ELF-1 (cell line): ENCODE measurements at regions not wholly inside any gene's neighbourhood (a gene's known extent, or its start where the extent isn't known, plus 50 kb on each side); places are given as distances from the start of the nearest gene placed in this dataset.
"Not testable (repeated sequence)": the region's sequence is repeated elsewhere in the genome, so short reads cannot be mapped to it uniquely, and the experiment has no call there.

Experiments used
- DNase-seq: peaks from one replicate; pipeline ENCODE4 v3.0.0-alpha.2; 2016; ENCODE audit warnings: low read depth, low spot score

DNA sequence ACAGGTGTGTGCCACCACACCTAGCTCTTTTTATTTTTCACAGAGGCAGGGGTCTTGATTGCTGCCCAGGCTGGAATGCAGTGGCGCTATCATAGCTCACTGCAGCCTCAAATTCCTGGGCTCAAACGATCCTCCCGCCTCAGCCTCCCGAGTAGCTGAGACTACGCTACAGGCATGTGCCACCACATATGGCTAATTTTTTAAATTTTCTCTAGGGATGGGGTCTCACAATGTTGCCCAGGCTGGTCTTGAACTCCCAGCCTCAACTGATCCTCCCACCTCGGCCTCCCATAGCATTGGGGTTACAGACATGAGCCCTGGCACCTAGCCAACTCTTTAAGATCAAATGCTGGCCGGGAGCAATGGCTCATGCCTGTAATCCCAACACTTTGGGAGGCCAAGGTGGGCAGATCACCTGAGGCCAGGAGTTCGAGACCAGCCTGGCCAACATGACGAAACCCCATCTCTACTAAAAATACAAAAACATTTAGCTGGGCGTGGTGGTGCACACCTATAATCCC lies 50.6 kb upstream of the MYL10 start:
- not testable (repeated sequence) for DNase-seq

DNA sequence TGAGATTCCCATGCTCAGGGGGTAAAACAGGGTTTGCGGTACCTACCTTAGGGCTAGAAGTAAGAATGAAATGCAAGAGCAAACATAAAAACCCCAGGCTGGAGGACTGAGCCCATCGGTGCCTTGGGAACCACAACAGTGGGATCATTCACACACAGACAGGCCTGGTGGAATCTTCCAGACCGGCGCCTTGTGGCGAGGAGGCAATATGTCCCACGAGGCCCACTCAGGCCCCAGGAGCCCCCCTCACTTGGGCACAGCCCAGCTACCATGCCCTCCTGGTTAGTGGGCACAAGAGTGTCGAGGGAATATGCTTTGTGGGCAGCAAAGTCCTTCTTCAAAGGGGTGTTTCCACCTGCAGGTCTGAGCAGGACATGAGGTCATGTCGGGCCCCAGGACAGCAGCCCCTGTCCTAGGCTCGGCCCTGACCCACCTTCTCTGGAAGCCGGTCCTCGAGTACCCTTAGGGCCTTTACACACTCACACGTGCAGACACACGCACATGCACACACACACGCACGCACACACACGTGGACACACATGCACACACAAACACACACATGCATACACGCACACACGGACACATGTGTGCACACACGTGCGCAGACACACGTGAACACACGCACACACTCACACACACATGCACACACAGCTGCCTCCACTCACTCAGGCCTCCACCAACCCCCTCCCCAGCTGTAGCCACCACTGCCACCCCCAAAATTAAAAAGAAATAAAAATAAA lies 51.5 kb upstream of the MYL10 start:
- no peak for DNase-seq

DNA sequence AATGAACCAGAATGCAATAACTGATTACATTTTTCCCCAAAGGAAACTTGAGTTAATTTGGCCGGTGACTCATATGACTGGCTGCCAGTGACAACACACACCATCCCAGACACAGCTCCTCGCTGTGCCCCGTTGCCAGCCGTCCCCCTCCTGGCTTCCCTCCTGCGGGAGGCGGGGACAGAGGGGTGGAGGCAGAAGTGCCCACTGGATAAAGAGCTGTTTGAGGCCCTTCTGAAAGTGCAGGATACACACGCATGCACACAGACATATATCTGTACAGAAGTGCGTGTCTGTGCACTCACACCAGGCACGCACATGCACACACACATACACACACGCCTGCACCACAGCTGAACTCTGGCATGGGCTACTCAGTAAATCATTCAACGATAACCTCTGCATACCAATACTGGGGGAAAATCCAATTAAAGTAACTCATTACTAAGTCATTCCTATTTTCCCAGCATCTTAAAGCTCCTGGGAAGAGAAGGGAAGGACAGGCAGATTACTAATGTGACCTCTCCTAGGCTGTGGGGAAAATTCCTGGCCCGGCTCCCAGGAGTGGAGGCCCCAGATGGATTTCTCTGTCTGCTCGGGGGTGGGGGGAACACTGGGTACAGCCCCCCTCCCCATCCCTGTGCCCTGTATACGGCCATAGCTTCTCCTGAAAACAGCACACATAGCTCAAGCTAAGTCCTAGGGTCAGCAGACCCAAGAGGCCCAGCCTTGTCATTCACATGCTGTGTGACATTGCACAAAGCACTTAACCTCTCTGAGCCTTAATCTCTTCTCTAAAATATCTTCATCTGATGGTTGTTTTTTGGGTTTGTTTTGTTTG lies 52.3 kb upstream of the MYL10 start:
- no peak for DNase-seq

DNA sequence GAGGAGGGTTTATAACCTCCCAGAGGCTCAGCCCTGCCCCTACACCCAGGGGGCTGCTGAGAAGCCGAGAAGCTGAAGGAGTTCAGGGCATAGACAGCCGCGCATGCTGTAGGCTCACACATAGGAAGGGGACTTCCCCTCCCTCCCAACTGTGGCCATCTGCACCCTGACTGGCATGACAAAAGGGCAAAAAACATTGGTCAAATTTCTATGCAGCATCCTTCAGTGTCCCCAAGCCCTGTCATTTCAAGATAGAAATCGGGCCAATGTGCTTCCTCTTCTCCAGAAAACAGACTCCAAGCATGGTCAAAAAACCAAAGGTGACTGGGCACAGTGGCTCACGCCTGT lies 55.9 kb upstream of the MYL10 start:
- no peak for DNase-seq

DNA sequence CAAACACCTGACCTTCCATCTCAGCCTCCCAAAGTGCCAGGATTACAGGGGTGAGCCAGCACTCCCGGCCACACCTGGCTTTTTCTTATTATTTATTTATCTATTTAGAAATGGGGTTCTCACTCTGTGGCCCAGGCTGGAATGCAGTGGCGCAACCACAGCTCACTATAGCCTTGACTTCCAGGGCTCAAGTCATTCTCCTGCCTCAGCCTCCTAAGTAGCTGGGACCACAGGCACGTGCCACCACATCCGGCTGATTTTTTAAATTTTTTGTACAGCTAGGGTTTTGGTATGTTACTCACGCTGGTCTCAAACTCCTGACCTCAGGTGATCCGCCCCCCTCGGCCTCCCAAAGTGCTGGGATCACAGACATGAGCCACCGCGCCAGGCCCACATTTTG lies 56.9 kb upstream of the MYL10 start:
- no peak for DNase-seq

DNA sequence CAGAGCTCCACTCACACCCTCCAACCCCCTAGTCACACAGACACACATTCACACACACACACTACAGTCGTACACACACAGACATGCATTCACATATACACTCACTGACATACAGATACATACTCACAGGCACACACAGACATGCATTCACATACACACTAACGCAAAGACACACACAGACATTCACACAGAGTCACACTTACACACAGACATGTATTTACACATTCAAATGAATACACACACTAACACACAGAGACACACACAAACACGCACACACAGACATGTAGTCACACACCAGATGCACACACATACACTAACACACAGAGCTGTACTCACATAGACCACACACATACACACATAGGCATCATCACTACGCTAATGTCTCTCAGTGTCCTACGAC lies 58.0 kb upstream of the MYL10 start:
- no peak for DNase-seq

DNA sequence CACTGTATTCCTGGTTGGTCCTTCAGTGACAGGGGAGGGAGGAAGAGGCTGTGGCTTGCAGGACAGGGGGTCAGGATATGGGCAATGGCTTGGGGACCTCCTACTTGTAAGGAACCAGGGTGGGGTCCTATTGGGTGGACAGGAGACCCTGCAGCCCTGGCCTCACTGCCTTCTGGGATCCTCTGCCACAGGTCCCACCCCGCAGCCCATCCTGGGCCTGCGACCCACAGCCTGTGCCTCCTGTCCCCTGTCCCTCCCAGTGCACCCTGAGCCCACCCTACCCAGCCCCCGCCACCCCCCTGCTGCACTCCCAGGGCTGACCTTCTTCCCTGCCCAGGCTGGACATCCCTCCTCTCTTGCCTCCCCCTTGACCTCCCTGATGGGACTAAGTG lies 58.7 kb upstream of the MYL10 start:
- no peak for DNase-seq

DNA sequence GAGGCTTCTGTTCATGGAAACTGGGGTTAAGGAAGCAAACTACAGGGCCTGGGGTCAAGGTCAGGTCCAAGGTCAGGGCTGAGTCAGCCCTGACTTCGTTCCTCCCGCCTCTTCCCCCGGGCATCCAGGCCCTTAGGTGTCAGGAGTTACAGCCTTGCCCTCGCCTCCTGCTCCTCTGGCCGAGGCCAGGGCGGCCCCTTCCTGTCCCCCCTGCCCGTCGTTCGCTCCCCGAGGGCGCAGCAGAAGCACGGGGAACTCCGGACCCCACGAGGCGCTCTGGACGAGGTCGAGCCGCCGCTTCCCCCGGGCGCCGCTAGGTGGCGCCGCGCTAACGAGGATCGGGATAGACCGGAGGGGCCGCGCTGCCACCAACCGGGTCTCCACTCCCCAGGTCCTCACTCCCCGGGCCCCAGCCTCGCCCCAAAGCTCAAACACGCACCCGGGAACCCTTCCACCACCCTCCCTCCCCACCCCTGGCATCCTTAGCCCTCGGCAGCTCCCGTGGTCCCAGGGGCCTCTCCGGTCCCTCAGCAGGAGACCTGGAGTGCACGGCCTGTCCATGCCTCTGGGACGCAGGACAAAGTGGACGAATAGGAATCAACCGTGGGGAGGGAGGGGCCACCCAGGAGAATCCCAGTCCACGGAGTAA lies 59.2 kb upstream of the MYL10 start:
- peak; percentile 86 for DNase-seq

DNA sequence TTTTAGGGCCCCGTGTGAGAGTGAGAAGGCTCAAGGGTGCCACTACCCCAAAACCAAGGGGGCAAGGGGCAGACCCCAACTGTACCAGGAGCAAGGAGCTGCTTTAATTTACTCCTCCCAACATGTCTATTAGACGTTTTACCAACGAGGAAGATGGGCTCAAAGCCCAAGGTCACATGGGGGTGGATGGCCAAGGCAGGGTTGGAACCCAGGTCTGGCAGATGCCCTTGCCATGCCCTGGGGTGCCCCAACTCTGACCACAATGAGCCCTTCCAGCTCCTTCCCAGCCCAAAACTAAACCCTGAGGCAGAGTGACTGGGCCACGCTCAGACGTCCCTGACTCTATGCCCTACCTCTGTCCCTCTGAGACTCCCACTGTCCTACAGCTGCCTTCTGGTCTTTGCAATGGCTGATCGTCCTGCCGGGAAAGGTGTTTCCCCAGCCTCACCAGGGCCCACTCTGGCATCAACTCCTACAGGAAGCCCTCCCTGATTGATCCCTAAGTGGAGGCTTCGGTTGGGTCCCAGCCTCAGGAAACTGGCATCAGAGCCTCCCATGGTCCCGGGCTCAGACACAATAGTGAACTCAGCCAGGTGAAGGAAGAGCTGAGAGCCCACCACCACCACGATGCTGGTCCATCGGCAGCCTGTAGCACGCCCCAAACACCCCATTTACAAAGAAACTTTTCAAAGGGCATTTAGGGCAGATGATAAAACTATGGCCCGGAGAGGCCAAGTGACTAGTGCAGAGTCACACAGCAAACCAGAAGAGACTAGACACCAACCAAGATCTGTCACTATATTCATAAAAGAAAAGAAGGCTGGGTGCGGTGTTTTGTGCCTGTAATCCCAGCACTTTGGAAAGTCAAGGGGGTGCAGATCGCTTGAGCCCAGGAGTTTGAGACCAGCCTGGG lies 60.2 kb upstream of the MYL10 start:
- no peak for DNase-seq

DNA sequence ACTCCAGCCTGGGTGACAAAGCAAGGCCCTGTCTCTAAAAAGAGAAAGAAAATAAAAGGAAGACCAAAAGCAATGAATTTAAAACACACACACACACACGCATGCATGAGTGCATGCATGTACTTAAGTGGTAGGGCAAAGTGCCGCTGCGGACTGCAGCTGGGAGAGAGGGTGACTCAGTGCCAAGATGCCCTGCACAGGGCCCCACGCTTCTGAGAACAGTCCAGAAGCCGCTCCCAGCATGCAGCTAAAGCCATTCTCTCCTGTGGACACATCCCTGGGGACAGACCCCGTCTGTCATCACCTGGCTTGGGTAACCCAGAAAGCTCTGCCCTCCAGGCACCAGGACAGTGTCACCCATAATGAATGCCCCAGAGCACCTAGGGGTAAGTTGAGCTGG lies 61.0 kb upstream of the MYL10 start:
- no peak for DNase-seq

DNA sequence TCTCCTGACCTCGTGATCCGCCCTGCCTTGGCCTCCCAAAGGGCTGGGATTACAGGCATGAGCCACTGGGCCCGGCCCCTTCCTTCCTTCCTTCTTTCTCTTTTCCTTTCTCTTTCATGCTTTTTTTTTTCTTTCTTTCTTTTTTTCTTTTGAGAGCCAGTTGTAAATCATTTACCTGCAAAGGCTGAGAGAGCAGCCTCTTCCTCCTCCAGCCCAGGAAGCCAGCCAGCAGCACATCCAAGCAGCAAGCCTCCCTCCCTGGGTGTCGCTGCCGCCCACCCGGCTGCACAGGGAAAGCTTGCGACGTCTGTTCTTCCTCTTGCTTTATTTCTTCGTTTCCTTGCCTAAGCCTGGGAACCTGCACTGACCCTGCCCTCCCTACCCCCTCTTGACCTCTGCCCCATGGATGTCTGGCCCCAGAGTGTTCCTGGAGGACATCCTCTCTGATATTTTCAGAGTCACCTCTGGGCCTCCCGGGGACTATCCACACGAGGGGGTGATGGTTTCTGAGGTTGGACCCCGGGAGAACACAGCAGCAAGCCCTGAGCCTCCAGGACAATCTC lies 62.8 kb upstream of the MYL10 start:
- DNase-seq: peak; percentile 69

DNA sequence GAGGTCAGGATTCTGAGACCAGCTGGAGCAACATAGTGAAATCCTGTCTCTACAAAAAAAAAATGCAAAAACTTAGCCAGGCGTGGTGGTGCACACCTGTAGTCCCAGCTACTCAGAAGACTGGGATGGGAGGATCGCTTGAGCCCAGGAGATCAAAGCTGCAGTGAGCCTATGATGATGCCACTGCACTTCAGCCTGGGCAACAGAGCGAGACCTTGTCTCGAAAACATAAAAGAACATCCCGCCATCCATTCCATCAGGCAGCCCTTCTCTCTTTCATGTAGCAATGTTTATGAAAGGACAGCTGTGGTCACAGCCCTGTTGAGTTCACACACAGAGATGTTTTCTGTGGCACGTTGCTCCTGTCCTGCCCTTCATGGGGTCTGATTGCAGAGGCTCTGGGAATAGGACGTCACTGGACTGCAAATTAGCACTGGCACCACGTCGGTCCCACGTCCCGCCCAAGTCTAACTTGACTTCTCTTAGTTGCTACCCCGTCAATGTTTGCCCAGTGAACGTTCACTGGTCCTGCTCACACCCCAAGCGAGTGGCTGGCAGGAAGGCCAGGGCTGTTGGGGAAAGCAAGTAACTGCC lies 64.5 kb upstream of the MYL10 start:
- no peak for DNase-seq

DNA sequence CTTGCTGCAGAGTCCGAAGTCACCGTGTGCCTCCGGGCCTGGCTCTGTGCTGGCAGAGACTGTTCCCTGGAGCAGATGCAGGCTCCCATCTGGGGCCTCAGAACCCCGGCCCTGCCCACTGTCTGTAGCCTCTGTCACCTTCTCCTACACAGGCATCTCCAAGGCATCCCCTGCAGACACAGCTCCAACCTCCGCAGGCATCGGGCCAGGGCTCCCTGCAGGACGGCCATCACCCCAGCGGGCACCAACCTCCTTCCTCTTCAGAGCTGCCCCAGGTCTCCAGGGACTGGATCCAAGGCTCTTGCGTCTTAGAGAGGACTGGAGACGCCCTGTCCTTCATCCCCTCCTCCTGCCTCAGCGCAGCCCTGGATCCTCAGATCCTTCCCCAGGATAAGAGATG lies 69.9 kb upstream of the MYL10 start:
- DNase-seq: no peak

DNA sequence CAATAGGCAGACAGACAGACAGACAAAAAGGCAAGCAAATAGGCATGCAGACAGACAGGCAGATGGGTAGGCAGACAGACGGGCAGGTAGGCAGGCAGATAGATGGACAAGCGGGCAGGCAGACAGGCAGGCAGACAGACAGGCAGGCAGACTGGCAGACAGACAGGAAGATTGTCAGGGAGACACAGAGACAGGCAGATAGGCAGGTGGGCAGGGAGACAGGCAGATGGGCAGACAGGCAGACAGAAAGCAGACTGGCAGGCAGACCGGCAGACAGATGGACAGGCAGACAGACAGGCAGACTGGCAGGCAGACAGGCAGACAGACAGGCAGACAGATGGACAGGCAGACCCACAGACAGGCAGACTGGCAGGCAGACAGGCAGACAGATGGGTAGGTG lies 70.3 kb upstream of the MYL10 start:
- no peak for DNase-seq

DNA sequence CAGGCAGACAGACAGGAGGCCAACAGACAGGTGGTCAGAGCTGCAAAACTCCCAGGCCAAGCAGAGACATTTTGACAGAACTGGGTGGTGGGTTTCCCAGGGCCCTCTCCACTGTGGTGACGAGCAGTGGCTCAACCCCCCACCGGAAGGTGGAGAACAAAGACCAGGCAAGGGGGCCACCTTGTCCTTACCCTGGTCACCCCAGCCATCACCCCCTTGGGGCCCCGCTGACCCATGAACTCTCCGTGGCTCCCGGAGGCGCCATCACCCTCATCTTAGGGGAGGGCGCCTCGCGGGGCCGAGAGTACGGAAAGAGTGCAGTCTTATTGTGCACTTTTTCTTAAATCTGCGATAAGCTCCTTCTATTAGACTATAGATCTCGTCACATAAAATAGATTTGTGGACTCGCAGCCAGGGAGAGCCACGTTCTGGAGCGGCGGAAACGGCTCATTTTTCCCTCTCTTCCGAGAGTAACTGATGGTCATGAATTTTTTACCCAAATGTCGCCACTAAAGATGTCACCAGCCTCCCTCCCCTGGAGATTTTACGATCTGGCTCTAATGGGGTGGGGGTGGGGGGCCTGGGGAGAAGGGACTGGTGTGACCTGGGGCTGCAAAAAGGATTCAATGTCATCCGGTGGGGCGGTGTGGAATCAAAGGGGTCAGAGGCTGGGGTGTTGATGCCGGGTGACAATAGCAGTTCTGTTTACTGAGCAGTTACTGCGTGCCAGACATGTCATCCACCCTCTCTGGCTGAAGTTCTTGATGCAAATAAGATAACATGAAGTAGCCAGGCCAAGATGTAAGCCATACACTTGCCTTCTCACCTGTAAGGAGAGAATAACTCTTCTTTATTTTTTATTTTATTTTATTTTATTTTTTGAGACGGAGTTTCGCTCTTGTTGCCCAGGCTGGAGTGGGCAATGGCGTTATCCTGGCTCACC lies 71.1 kb upstream of the MYL10 start:
- no peak for DNase-seq

DNA sequence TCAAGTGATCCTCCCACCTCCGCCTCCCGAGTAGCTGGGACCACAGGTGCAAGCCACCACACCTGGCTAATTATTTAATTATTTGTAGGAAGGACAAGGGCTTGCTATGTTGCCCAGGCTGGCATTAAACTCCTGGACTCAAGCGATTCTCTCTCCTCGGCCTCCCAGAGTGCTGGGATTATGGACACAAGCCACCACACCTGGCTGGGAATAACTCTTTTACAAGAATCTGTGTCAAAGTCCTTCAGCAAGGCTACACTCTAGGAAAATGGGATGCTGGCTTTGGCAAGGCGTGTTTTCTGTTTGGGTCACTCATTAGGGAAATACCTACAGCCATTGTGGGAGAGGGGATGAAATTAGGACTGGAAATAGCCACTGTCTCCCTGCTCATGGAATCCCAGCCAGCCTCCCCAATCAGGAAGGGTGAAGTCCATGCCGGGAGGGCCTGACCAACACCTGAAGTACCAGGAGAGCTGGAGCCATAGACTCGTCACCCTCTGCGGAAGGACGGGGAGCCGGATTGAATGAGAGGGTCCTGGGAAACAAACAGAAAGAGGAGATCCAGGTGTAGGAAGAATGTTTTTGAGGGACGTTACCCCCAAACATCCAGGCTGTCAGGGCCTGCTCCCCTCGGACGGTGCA lies 72.2 kb upstream of the MYL10 start:
- no peak for DNase-seq

DNA sequence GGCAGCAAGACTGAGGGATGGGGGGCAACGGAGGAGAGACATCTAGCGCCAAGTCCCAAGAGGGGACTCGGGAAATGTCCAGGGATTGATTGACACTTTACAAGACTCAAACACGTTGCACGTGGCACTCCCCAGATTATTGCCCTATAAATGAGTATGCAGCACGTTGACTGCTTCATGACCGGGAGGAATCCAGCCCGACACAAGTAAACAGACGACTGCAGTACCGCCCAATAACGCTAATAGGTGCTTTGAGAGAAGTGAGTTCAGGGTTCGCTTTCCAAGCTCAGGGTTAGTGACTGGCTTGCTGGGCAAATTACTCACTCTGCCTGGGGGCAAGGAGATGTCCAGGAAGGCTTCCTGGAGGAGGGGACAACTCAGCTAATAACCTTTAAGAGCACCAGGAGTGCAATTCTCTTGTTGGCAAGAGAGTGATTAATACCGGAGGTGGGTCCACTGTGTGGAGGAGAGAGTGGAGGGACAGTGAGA lies 73.3 kb upstream of the MYL10 start:
- peak; percentile 87 for DNase-seq

DNA sequence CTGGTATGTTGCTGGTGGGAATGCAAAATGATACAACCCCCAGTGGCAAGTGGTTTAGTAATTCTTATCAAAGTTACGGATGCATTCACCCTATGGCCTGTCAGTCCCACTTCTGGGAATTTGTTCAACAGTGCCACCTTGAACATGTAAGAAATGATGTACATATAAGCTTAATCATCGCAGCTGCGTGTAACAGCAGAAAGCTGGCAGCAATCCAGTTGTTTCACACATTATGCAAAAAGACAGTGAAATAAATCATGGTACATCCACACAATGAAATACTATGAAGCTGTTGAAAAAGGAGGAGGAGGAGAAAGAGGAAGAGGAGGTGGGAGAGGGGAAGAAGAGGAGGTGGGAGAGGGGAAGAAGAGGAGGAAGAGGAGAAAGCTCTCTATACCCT lies 76.2 kb upstream of the MYL10 start:
- no peak for DNase-seq

DNA sequence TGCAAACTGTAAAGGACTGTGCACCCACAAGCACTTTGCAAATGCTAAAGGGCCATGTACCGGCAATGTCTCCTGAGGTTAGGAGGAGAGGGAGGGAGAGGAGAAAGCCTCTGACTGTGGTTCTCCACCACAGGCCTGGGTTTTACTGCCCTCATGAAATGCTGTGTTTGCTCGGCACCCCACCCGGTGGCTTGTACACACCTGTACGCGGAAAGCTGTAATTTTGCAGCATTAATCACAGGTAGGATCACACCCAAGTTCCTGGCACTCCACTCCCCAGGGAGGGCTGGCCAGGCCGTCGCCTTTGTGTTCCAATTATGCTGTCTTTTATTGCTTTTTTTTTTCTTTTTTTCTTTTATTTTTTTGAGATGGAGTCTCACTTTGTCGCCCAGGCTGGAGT lies 78.5 kb upstream of the MYL10 start:
- no peak for DNase-seq
